Stimulated activated CD4-positive, alpha-beta T cell treated with anti-CD3 and anti-CD28 coated beads, Interleukin-2, amount 100 ng/mL, for 48 hours (primary cell): ENCODE measurements at regions not wholly inside any gene's neighbourhood (a gene's known extent, or its start where the extent isn't known, plus 50 kb on each side); places are given as distances from the start of the nearest gene placed in this dataset.
A peak's percentile ranks its signal among the peaks of the same experiment; 100 is the strongest.
"Not testable (repeated sequence)": the region's sequence is repeated elsewhere in the genome, so short reads cannot be mapped to it uniquely, and the experiment has no call there.

Experiments used
- DNase-seq, 2 donors: peaks; one replicate each; pipeline ENCODE4 v3.0.0-alpha.2; 2020

DNA sequence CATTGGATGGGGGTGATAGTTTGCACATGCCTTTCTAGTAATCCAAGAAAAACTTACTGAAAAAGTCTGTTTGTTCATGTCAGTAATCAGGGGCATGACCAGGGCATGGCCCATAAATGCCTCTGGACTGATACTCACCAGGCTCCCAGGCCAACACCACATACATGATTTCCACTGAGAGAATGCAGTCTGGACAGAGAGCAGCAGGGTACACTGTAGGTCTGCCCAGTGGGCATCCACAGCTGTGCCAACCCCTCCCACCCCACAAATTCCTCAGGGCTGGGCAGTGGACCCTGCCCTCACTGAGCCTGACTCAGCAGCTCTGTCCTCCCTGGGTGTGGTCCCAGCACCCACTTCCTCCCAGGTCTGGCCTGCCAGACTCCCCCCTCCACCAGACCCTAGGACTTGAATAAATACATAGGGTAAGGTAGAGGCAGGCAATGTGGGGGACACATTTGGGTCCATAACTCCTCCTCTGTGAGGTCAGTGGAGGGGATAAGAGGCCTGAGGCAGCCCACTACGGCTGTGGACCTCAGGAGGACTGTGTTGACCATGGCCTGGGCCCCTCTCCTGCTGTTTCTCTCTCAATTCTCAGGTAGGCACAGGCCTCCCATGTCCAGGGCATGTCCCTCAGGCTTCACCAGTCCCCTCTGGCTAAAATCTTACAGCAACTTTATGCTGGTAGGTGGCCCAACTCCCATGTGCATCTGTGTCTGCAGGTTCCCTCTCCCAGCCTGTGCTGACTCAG is 92.2 kb upstream of the TOP3B start:
- DNase-seq, result no peak

DNA sequence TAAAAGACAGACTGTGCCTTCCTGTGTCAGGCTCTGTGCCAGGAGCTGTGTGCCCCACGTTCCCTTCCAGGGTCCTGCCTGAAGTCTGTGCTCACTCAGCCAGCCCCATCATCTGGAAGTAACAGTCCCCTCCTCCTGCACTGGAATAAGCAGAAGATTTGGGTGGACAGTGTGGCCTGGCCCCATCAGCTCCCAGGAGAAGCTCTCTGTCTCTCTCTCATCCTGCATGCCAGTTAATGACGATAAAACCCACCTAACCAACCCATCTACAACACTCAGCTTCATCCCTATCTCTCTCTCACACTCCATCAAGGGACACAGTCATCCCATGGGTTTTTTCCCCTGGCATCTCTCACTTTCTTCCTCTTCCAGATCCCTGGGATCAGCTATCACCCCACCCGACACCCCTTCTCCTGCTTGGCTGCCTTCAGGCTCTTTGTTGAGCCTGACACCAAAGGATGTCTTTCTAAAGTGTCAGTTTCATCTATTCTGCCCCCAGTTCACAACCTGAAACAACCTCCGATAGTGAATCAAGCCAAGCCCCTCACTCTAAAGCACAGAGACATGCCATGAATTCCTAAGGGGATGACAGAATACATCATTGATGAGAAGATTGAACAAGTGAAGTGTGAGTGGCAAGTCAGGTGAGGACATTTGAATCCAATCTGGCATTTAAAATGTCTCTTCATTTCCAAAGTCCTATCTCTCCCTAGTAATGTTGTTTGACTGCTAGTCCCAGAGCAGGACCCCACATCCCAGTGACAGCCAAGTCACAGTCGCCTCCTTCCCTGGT is 91.4 kb upstream of the TOP3B start:
- no peak for DNase-seq

DNA sequence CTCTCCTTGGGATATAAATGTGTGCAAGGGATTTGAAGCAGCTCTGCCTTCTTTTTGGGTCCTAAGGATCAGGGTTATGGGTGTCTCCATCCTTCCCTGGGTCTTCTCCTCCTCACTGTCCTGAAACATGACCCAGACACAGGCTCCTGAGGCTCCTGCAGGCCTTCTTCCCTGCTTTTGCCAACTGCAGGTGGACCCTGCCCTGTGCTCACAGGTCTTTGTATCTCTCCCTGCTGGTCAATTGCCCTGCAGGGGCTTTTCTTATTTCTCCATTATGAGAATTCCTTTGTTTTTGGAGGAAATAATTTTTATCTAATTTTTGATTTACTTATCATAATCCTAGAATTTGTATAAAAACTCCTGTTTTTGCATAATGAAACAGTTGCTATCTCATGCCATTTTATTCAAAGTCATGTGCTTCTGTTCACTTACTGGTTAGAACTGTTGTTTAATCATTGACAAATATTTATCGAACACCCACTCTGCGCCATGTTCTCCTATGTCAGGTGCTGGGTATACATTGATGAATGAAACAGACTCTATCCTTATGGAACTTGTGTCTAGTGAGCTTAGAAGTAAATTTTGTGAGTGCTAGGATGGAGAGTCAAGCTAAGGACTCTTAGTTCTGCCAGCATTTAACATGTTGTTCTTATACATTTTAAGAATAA is 89.7 kb upstream of the TOP3B start:
- no peak for DNase-seq

DNA sequence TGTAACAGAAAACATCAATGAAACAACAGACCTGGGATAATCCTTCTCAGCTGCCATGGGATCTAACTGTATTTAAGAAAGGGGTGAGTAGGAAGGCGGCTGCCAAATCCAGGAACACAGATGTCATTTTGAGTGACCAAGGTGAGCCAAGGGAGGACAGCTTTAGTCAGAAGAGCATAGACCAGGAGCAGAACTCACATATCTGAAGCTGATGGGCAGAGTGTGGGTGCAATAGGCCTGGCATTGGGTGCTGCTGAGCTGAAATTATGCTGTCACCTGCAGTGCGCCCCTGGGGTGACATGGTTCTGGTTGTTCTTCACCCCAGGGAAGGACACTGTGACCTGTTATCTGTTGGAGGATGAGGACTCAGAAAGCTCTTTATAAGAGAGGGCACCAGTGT is 88.9 kb upstream of the TOP3B start:
- no peak for DNase-seq

DNA sequence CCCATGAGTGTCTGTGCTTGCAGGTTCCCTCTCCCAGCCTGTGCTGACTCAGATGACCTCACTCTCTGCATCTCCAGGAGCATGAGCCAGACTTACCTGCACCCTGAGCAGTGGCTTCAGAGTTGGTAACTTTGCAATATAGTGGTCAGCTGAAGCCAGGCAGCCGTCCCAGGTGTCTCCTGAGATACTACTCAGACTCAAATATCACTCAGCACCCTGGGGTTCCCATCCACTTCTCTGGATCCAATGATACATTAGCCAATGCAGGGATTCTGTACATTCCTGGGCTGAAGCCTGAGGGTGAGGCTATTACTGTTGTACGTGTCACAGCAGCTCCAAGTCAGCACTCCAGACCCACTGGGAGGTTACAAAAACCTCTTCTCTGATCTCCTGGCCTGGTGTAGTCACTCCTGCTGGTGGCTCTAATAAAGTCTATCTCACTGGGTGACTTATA is 87.8 kb upstream of the TOP3B start:
- DNase-seq, result no peak

DNA sequence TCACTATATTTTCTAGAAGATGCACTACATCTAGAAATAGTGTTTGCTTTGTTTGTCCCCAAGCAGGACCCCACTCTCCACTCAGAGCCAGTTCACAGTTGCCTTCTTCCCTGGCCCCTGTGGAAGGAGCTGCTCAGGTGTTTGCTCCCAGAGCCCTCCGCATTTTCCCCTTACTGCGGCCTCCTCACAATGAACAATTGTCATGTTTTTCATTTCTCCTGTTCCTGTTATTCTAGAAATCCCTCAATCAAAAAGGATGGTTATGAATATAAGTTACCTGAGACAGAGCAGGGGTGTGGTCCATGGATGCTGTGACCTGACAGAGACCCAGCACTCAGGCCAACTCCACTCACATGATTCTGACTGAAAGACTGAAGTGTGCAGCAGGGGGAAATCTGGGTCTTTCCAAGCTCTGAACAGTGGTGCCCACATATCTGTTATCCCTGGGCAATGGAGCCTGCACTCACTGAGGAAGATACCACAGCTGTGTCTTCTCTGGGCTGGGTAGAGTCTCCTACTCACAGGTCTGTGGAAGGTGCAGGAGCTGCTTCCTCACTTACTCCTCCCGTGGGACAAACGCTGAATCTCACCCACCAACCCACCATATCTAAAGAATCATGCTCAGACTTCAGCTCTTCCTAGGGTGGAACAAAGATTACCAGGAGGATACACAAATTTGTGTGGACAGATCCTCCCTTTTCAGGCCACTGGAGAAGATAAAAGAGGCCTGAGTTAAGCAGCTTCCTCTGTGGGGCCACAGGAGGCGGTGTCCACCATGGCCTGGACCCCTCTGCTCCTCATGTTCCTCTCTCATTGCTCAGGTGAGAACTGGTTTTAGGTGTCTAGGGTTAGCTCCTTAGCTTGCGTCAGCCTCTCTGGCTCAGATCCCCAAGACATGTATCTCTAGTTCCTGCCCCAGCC is 87.1 kb upstream of the TOP3B start:
- no peak for DNase-seq

DNA sequence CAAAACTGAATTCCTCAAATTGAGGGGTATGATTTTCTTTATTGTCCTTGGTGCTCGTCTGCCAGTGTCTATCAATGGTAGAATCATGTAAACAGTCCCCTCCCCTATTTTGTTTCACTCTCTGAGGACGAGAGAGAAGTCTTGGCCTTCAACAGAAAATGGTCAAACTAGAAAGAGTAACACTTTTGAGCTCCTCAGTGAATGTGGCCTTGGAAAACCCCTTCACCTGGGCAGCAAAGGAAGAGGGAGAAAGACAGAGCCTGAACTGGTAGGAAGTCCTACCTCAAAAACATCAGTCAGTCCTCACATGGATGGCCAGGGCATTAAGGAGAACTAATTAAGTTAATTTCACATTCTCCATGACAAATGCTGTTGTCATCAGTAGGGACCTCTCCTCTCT is 86.1 kb upstream of the TOP3B start:
- DNase-seq, result no peak

DNA sequence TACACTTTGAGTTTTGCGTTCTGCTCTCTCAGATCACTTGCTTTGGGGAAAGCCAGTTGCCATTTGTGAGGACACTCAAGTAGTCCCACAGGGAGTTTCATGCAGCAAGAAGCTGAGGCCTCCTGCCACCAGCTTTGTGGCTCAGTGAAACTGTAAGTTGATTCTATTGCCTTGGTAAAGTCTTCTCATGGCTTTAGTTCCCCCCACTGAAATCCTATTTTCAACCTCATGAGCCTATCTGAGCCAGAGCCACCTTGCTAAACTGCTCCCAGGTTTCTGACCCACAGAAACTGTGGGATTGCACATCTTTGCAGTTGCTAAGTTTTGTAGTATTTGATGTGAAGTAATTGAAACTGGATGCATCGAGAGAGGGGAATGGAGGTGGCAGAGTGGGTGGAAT is 85.4 kb upstream of the TOP3B start:
- DNase-seq, result no peak

DNA sequence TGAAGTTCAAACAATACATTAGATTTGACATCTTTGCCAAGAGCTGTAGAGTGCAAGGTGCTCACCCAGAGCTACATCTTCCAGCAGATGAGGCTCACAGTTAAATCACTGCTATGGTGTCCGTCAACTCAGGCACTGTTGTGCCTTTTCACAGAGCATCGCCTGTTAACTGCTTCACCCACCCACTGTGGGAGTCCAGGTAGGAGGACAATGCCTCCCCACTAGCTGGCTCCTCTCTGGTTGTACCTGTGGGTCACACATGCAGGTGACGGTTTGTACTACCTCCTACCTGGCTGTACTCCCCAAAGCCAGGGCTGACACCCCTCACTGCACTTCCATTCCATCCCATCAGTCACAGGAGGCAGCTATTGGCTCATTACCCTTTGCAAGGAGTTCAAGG is 84.6 kb upstream of the TOP3B start:
- no peak for DNase-seq

DNA sequence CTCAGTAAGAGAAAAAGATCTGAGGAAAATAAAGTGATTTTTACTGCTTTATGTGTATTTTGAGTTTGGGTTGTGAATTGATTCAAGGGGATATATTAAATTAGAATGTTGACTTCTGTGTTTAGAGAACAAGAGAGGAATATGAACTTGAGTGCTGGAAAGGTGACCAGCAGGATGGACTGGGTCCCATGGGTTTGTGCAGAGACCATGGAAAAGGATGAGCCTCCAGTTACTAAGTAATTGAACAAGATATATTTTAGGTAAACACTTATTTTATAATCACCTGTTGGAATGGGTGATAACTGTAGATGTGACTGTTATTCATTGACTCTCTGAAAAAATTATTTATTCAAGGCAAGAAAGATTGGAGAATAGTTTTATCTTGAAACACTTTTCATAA is 82.0 kb upstream of the TOP3B start:
- DNase-seq, result no peak

DNA sequence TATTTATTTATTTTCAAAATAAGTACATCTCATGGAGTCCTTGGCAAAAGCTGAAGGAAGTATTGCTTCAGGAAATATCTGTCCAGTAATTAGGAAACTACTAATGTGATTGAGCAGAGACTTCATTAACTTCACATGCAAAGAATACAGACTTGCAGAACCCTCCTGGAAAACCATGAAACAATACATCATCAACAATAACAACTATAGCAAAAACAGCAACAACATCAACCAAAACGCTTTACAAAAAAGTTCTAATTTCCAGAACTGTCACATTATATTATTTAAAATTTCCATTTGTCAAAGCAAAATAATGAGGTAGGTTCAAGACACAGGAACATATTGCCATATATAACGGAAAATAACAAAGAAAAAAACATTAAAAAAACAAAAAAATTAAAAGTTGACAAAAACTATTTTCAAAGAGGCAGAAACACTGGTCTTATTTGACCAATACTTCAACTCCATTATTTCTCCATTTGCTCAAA is 79.8 kb upstream of the TOP3B start:
- DNase-seq, result no peak

DNA sequence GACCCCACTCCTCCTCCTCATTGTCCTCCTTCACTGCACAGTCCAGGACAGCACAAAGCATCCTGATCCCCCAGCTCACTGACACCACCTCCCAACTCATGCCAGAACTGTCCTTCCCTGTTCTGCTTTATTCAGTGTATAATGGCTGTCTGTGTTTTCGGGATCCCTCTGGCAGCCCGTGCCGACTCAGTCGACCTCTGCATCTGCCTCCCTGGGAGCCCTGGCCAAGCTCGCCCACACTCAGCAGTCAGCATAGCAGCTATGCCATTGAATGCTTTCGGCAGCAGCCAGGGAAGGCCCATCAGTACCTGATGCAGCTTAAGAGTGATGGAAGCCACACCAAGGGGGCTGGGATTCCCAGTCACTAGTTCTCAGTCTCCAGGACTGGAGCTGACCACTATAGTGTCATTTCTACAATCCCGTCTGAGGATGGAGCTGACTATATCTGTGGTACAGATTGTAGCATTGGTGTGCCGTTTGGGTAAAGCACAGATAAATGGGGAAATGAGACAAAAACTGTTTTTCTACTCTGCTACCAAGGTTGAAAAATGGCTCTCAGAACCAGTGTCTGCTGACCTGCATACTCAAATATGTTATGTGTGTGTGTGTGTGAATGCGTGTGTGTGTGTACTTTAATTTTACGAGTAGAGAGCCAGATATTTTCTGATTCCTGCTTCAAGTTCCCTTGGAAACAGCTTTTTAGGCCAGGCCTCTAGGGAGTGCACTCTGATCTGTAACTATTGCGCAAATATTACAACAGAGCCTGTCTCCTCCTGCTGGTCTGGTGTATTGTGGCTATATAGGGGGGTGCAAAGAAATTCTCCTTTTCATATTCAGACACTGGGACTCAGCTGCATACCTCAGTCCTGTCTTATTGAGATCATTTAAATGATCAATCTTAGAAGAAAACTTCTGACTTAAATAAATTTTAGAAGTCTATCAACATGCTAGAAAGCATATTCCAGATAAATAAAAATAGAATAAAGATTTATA is 78.8 kb upstream of the TOP3B start:
- DNase-seq, result no peak

DNA sequence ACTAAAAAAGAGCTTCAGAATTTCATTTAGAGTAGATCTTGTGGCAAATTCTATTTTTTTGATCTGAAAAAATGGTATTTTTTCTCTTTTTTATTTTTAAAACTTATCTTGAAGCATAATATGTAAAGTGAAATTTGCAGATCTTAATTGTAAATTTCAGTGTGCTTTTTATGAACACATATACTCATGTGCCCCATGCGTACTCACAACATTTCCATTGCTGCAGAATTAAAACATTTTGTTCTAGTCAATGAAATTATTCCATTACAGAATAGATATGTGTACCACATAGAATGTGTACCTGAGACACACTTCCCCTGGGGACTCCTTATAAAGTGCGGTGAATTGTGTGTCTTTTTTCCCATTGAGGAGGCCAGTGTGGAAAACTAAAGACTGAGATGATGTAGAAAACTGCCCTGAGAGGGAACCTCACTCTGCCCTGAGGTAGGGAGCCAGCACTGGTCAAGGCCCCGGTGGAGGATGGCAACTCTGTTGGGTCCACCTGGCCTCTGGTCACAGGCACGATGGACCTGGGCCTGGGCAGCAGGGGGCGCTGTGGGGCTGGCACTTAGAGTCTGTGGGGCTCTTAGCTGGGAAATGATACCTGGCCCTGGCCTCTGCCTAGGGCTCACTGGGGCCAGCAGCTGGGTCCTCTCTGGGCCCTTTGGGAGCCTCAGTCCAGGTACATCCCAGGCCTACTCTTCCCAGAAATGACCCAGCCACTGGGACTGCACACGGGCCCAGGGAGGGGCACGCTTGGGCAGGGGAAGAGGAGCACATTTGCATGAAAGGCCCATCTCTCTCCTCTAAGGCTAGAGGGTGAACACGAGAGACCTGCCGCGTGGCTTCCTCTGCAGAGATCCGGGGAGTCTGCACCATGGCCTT is 77.9 kb upstream of the TOP3B start:
- peak; percentile 68 to 75 for DNase-seq

DNA sequence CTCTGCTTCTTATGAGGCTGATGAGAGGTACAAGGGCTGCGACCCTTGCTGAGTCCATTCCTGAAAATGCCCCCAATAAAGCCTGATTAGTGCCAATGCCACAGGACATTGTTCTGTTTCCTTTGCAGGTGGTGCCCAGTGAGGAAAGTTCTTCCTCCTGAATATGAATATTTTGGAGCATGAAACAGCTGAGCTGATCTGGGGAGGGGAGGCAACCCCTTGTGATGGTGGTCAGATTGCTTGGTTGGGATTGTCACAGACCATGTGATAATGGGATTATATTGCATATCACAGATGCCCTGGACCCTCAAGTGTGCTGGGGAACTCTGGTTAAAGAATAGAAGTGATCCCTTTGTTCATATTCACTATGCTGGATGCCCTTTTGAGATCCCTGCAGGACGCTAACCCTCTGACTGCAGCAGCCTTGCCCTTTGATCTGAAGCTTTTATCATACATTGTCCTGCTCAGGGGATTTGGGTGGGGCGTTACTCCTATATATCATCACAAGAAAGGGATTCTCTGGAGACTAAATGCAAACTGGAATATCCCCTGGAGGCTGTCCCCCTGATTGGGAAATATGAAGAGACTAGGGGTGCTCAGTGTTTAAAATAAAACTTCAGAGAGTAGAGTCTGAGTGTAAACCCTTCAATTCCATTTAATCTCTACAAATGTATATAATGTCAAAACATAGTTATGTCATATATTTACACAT is 76.9 kb upstream of the TOP3B start:
- DNase-seq, result no peak

DNA sequence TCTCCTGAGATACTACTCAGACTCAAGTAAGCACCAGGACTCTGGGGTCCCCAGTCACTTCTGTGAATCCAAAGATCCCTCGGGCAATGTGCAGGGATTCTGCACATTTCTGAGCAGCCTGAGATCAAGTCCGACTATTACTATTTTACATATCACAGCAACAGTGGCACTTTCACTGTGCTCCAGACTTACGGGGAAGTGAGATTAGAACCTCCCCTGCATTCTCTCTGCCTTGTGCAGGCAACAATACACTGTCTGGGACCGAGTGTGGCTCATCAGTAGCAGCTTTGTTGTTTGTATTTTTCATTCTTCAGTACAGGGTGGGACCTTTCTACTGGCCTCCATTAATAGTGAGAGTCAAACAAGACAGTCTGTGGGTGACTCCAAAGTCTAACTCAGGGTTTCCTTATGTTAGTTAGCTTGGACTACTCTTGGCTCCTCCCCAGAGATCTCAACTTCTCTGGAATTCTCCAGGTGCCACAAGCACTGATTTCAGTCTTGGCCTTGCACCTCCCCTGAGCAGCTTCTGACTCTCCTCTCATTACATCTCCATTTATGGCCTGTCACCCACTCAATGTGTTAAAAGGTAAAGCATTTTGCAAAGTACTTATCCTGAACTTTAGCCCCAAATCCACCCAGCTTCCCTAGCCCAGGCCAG is 76.2 kb upstream of the TOP3B start:
- DNase-seq, result no peak

DNA sequence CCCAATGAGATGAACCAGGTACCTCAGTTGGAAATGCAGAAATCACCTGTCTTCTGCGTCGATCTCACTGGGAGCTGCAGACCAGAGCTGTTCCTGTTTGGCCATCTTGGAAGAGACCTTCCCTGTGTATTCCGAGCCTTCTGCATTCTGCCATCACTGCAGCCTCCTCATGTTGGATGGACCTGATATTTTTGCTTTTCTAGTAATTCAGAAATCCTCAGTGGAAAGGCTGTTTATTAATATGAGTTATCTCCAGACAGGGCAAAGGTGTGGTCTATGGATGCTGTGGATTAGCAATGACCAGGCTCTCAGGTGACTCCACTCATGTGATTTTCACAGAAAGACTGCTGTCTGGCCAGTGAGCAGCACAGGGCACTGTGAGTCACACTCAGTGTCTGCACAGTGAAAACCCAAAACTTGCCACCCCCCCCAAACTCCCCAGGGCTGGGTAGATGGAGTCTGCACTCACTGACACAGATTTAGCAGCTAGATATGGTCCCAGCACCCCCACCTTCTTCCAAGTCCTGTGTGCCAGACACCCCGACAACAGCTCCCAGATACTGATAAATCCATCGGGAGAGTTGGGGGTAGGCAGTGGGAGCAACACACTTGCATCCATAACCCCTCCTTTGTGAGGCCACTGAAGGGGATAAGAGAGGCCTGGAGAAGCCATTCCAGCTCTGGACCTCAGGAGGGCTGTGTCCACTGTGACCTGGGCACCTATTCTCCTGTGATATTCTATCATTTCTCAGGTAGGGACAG is 75.2 kb upstream of the TOP3B start:
- DNase-seq, result no peak

DNA sequence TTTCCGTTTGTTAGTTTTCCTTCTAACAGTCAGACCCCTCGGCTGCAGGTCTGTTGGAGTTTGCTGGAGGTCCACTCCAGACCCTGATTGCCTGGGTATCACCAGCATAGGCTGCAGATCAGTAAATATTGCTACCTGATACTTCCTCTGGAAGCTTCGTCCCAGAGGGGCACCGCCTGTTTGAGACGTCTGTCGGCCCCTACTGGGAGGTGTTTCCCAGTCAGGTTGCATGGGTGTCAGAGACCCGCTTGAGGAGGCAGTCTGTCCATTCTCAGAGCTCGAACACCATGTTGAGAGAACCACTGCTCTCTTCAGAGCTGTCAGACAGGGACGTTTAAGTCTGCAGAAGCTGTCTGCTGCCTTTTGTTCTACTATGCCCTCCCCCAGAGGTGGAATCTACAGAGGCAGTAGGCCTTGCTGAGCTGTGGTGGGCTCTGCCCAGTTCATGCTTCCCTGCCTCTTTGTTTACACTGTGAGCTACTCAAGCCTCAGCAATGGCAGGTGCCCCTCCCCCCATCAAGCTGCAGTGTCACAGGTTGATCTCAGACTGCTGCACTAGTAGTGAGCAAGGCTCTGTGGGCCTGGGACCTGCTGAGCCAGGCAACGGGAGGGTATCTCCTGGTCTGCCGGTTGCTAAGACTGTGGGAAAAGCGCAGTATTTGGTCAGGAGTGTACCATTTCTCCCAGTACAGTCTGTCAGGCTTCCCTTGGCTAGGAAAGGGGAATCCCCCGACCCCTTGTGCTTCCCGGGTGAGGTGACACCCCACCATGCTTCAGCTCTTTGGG is 74.4 kb upstream of the TOP3B start:
- DNase-seq, result not testable (repeated sequence)
